Lower leg skin (tissue), 3 donors: ENCODE measurements at regions not wholly inside any gene's neighbourhood (a gene's known extent, or its start where the extent isn't known, plus 50 kb on each side); places are given as distances from the start of the nearest gene placed in this dataset.

Experiments used
- CTCF ChIP-seq, 3 donors: fragments of 450-650 bp; IDR thresholded peaks; one replicate each; pipeline ENCODE4 v1.5.1; 2016; ENCODE audit warnings: antibody characterized with exemption in 3 of 3, mild to moderate bottlenecking in 3 of 3, moderate library complexity in 2 of 3
- POLR2A ChIP-seq, 2 donors: fragments of 450-650 bp; IDR thresholded peaks; one replicate each; pipeline ENCODE4 v1.6.1; 2016 to 2017; ENCODE audit warnings: antibody characterized with exemption in 2 of 2, mild to moderate bottlenecking in 1 of 2, moderate library complexity in 1 of 2

GRCh38 chr4:104592183-104592582 lies 97.5 kb upstream of the CXXC4 start:
- TF ChIP-seq CTCF (IDR thresholded peaks at IDR 0.05) (no peak), POLR2A (IDR thresholded peaks at IDR 0.05) (no peak)
